Psoas muscle (tissue), 7 donors: ENCODE measurements at regions not wholly inside any gene's neighbourhood (a gene's known extent, or its start where the extent isn't known, plus 50 kb on each side); places are given as distances from the start of the nearest gene placed in this dataset.

Source experiments
- ATAC-seq, 4 donors: fragments of 200-7000 bp; cut with Tn5 transposase; one replicate each; pipeline ENCODE4 v1.9.1; 2020; ENCODE audit warnings: moderate library complexity in 3 of 4, mild to moderate bottlenecking in 2 of 4
- DNase-seq, 2 donors: peaks; one replicate each; pipeline ENCODE4 v3.0.0-alpha.2; 2020
- H3K27ac ChIP-seq: fragments of 200-600 bp; one replicate; pipeline ENCODE4 v1.8.0; 2022
- H3K27me3 ChIP-seq, 3 donors: fragments of 200-600 bp in 1 of 3; one replicate each; pipeline versions ENCODE4 v1.6.1 to v1.8.0; 2013 to 2022; ENCODE audit warnings: low read length in 2 of 3, mild to moderate bottlenecking in 2 of 3, moderate library complexity in 1 of 3; ENCODE audit not compliant: insufficient read depth in 3 of 3
- H3K36me3 ChIP-seq, 2 donors: fragments of 200-600 bp in 1 of 2; one replicate each; pipeline versions ENCODE4 v1.6.1 to v1.8.0; 2013 to 2022; ENCODE audit warnings: low read depth in 1 of 2, mild to moderate bottlenecking in 1 of 2, moderate library complexity in 1 of 2; ENCODE audit not compliant: insufficient read depth in 1 of 2
- H3K4me1 ChIP-seq: fragments of 200-600 bp; one replicate; pipeline ENCODE4 v1.8.0; 2022
- H3K4me3 ChIP-seq: fragments of 200-600 bp; one replicate; pipeline ENCODE4 v1.8.0; 2022; ENCODE audit warnings: mild to moderate bottlenecking
- H3K9me3 ChIP-seq: fragments of 200-600 bp; one replicate; pipeline ENCODE4 v1.8.0; 2022
- CTCF ChIP-seq: fragments of 200-600 bp; IDR thresholded peaks from one replicate; pipeline ENCODE4 v1.8.0; 2022; ENCODE audit warnings: antibody characterized with exemption
- WGBS, 3 donors: extraction: QIAGEN DNeasy Blood & Tissue Kit; methylation state at CpG; one replicate each; pipeline versions ENCODE4 v1.1.6 to v1.1.7; 2013; 5-methylcytosine and 5-hydroxymethylcytosine counted together
- intact Hi-C, 2 donors: fragments of 100-400 bp; cut with DNase I; formaldehyde crosslinking; loops; one replicate each; pipeline versions ENCODE4 v1.11.0 to v1.14.2; 2022
- donor health status: healthy with polysubstance abuse.
- donor health status: DM: no; HTN: no; CAD: no; lungs with moderate emphysema.
- donor health status: Bipolar disorder and iron deficiency.
- donor health status: healthy.
- donor health status: DM: yes; HTN: yes; CAD: no.
- donor health status: DM: no; HTN: no; CAD: no.
- donor health status: DM: yes; HTN: yes; CAD: no.

DNA sequence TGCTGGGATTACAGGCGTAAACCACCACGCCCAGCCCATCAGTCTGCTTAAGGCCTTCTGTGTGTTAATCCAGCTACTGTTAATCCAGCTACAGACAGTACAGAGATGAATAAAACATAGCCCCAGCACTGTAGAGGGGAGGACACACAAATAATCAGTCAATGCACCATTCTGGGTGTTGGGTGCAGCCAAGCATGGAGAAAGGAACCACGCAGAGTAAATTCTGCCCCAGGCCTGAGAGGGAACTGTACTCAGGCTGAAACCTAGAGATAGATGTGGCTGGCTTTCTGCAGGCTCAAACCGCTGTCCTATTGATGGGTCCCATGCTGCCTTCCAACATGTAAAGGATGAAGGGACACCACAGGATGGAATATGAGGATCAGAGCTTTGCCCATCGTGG lies 136.8 kb upstream of the IGSF21 start:
- no peaks in the 10 kb centered on the region for H3K36me3 ChIP-seq
- no peaks in the 10 kb centered on the region for H3K9me3 ChIP-seq
- intact Hi-C loops = no loop called here
- no peak overlapping the region for H3K4me3 ChIP-seq
- no peaks in the 10 kb centered on the region for H3K4me1 ChIP-seq
- DNase-seq (no peak), ATAC-seq (no peak)
- TF ChIP-seq CTCF = no peak
- H3K27ac ChIP-seq = no peak overlapping the region
- 80 to 89% (median 89%) methylated on average over 5 of the region's 5 CpGs for WGBS, 3 donors
- peaks cover 1 to 23% (median 2%) of the 10 kb centered on the region in 3 donors for H3K27me3 ChIP-seq

DNA sequence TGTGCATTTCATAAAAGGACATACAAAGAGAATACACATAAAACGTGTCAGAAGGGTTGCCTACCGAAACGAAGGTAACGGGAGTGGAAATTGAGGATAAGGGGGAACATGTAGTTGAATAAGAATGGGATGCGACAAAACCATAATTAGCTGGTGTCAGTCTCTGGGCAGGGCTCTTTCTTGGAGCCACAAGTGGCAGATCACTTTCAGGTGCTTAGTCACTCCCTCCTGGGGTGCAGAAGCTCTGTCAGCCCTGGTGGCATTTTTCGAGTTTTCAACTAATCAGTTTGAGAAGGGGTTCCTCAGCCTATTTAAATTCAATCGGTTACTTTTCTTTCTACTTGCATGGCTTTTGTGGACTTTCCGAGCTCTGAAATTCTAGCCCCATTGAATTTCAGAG lies 133.9 kb upstream of the IGSF21 start:
- no peaks in the 10 kb centered on the region for H3K9me3 ChIP-seq
- DNase-seq = no peak
- H3K27me3 ChIP-seq = peaks cover 1 to 23% (median 2%) of the 10 kb centered on the region in 3 donors
- H3K27ac ChIP-seq = no peak overlapping the region
- 61 to 68% (median 66%) methylated on average over 8 of the region's 8 CpGs for WGBS, 3 donors
- ATAC-seq = no peak
- no peak overlapping the region for H3K4me3 ChIP-seq
- intact Hi-C loops = no loop called here
- H3K36me3 ChIP-seq = no peaks in the 10 kb centered on the region
- H3K4me1 ChIP-seq = no peaks in the 10 kb centered on the region
- no peak for TF ChIP-seq CTCF

DNA sequence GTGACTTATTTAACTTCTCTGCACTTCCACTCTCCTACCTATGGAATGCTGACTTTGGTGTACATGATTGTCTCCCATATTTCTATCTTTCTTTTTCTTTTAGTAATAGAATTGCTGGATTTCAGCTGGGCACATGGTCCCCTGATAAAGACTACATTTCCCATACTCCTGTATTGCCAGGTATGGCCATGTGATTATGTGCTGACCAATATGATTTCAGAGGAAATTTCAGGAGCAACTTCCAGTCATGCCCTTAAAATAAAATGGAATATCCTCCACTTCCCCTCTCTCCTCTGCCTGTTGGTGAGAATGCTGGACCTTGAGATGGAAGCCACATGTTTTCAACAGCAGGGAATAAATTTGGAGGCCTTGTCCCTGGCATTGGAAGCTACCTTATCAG lies 130.7 kb upstream of the IGSF21 start:
- Histone ChIP-seq H3K27me3 (peaks cover 1 to 18% (median 2%) of the 10 kb centered on the region in 3 donors), H3K36me3 (no peaks in the 10 kb centered on the region), H3K4me1 (no peaks in the 10 kb centered on the region), H3K4me3 (no peak overlapping the region), H3K27ac (no peak overlapping the region), H3K9me3 (no peaks in the 10 kb centered on the region)
- TF ChIP-seq CTCF = no peak
- intact Hi-C loops = no loop called here
- no peak for DNase-seq
- no peak for ATAC-seq

DNA sequence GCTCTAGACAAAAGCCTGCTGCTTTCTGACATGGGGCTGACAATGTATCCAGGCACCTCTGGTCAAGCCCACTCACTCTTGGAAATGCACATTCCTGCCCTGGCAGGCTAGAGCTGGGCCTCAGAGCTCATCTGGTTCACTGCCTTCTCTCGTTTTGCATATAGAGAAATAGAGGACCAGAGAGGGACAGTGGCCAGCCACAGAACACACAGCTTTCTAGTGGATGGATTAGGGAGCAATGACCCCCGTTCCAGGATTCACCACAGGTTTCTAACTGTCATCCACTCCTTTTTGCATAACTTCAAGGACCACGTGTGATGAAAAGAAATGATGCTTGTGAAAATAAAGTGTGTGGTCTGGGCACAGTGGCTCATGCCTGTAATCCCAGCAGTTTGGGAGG lies 129.6 kb upstream of the IGSF21 start:
- ATAC-seq (no peak), DNase-seq (no peak)
- Histone ChIP-seq H3K27me3 (peaks cover 0 to 11% (median 2%) of the 10 kb centered on the region in 3 donors), H3K9me3 (no peaks in the 10 kb centered on the region), H3K36me3 (no peaks in the 10 kb centered on the region), H3K27ac (no peak overlapping the region), H3K4me3 (no peak overlapping the region), H3K4me1 (no peaks in the 10 kb centered on the region)
- no peak for TF ChIP-seq CTCF
- intact Hi-C loops = no loop called here
- 62 to 75% (median 67%) methylated on average over 3 of the region's 3 CpGs for WGBS, 3 donors

GRCh38 chr1:17979815-17980214 lies 127.8 kb upstream of the IGSF21 start:
- Histone ChIP-seq H3K4me3 (no peak overlapping the region), H3K9me3 (no peaks in the 10 kb centered on the region), H3K4me1 (no peaks in the 10 kb centered on the region), H3K27ac (no peak overlapping the region), H3K27me3 (peaks cover 0 to under 1% (median 0%) of the 10 kb centered on the region in 3 donors), H3K36me3 (no peaks in the 10 kb centered on the region)
- TF ChIP-seq CTCF = no peak
- WGBS, 3 donors = 42 to 48% (median 43%) methylated on average over 6 of the region's 6 CpGs
- no peak for DNase-seq
- no peak for ATAC-seq
- intact Hi-C loops = no loop called here
